WTC11 (cell line): ENCODE measurements at regions not wholly inside any gene's neighbourhood (a gene's known extent, or its start where the extent isn't known, plus 50 kb on each side); places are given as distances from the start of the nearest gene placed in this dataset.

Source experiments
- ATAC-seq: fragments of 200-7000 bp; cut with Tn5 transposase; 2 replicates; pipeline ENCODE4 v1.10.0; 2021; ENCODE audit warnings: mild to moderate bottlenecking, moderate library complexity
- CTCF ChIA-PET: fragments of 300-600 bp; sonication (Branson Sonifier 250); formaldehyde crosslinking; loops from one replicate; lab custom pipeline; 2021; ENCODE audit warnings: antibody characterized with exemption; lab: Charles Lee
- POLR2A ChIA-PET: fragments of 350-600 bp; sonication (Branson Sonifier 250); formaldehyde crosslinking; loops from one replicate; lab custom pipeline; 2021; ENCODE audit warnings: antibody characterized with exemption; lab: Charles Lee
- DNase-seq: peaks from one replicate; pipeline ENCODE4 v3.0.0; 2021; ENCODE audit warnings: low spot score
- H3K27ac Mint-ChIP-seq: 2 replicates; pipeline ENCODE4 v1.8.0; 2021; ENCODE audit warnings: mixed read lengths
- H3K27me3 Mint-ChIP-seq: 2 replicates; pipeline ENCODE4 v1.8.0; 2021; ENCODE audit warnings: low read depth, mild to moderate bottlenecking, moderate library complexity, mixed read lengths
- H3K36me3 Mint-ChIP-seq: 2 replicates; pipeline ENCODE4 v1.8.0; 2021; ENCODE audit warnings: mixed read lengths
- H3K4me1 Mint-ChIP-seq: 2 replicates; pipeline ENCODE4 v1.8.0; 2022; ENCODE audit warnings: mixed read lengths
- H3K4me3 Mint-ChIP-seq: 2 replicates; pipeline ENCODE4 v1.8.0; 2021; ENCODE audit warnings: mild to moderate bottlenecking, moderate library complexity, mixed read lengths
- H3K9me3 Mint-ChIP-seq: 2 replicates; pipeline ENCODE4 v1.8.0; 2021; ENCODE audit warnings: mixed read lengths
- AFF4 ChIP-seq: sonication (generic); formaldehyde crosslinking; IDR thresholded peaks from 2 replicates; pipeline ENCODE4 v1.8.1; 2023; ENCODE audit warnings: mild to moderate bottlenecking, missing genetic modification reagents, borderline replicate concordance
- CREB1 ChIP-seq: sonication (generic); formaldehyde crosslinking; IDR thresholded peaks from 2 replicates; pipeline ENCODE4 v1.8.0; 2023; ENCODE audit warnings: mild to moderate bottlenecking, missing genetic modification reagents
- CREM ChIP-seq: sonication (generic); formaldehyde crosslinking; IDR thresholded peaks from 2 replicates; pipeline ENCODE4 v1.8.1; 2022; ENCODE audit warnings: mild to moderate bottlenecking, missing genetic modification reagents, moderate library complexity
- ELF4 ChIP-seq: sonication (generic); formaldehyde crosslinking; IDR thresholded peaks from 2 replicates; pipeline ENCODE4 v1.8.1; 2022; ENCODE audit warnings: low read depth, mild to moderate bottlenecking, moderate library complexity, missing genetic modification reagents
- ESRRA ChIP-seq: sonication (generic); formaldehyde crosslinking; IDR thresholded peaks from 2 replicates; pipeline ENCODE4 v1.8.1; 2022; ENCODE audit warnings: mild to moderate bottlenecking, missing genetic modification reagents, borderline replicate concordance
- GRHL2 ChIP-seq: fragments of 250-450 bp; sonication (Bioruptor Pico); IDR thresholded peaks from 2 replicates; pipeline ENCODE4 v1.8.0; 2022; ENCODE audit warnings: mild to moderate bottlenecking, moderate library complexity; ENCODE audit not compliant: insufficient replicate concordance, severe bottlenecking
- IRF2 ChIP-seq: sonication (generic); formaldehyde crosslinking; IDR thresholded peaks from 2 replicates; pipeline ENCODE4 v1.8.0; 2022; ENCODE audit warnings: low read depth, missing genetic modification reagents, borderline replicate concordance
- NFE2L1 ChIP-seq: sonication (generic); formaldehyde crosslinking; IDR thresholded peaks from 2 replicates; pipeline ENCODE4 v1.8.1; 2023; ENCODE audit warnings: missing genetic modification reagents
- NFYB ChIP-seq: sonication (generic); formaldehyde crosslinking; conservative IDR thresholded peaks from 2 replicates; pipeline ENCODE4 v1.8.0; 2022; ENCODE audit warnings: low read depth, missing genetic modification reagents
- NR1H2 ChIP-seq: sonication (generic); formaldehyde crosslinking; IDR thresholded peaks from 2 replicates; pipeline ENCODE4 v1.9.0; 2021; ENCODE audit warnings: mild to moderate bottlenecking, moderate library complexity, missing genetic modification reagents
- RELA ChIP-seq: sonication (generic); formaldehyde crosslinking; IDR thresholded peaks from 2 replicates; pipeline ENCODE4 v1.8.1; 2022; ENCODE audit warnings: missing genetic modification reagents, mild to moderate bottlenecking, borderline replicate concordance
- SMAD4 ChIP-seq: sonication (generic); formaldehyde crosslinking; IDR thresholded peaks from 2 replicates; pipeline ENCODE4 v1.8.0; 2022; ENCODE audit warnings: mild to moderate bottlenecking, missing genetic modification reagents
- SOX15 ChIP-seq: fragments of 250-450 bp; sonication (Bioruptor Pico); IDR thresholded peaks from 2 replicates; pipeline ENCODE4 v1.9.0; 2021; ENCODE audit warnings: mild to moderate bottlenecking
- ZNF263 ChIP-seq: sonication (generic); formaldehyde crosslinking; IDR thresholded peaks from 2 replicates; pipeline ENCODE4 v1.8.1; 2022; ENCODE audit warnings: low read depth, mild to moderate bottlenecking, moderate library complexity, missing genetic modification reagents
- TF ChIP-seq, protein P1 (sequence below): fragments of 250-450 bp; sonication (Bioruptor Pico); IDR thresholded peaks from 2 replicates; pipeline ENCODE4 v2.1.2; 2022; ENCODE audit warnings: mild to moderate bottlenecking, moderate library complexity
- TF ChIP-seq, protein P2 (sequence below): sonication (generic); formaldehyde crosslinking; conservative IDR thresholded peaks from 2 replicates; pipeline ENCODE4 v1.8.1; 2022; ENCODE audit warnings: mild to moderate bottlenecking, missing genetic modification reagents
- TF ChIP-seq, protein P3 (sequence below): sonication (generic); formaldehyde crosslinking; IDR thresholded peaks from 2 replicates; pipeline ENCODE4 v1.8.0; 2022; ENCODE audit warnings: mild to moderate bottlenecking, missing genetic modification reagents
- TF ChIP-seq, protein P4 (sequence below): sonication (generic); formaldehyde crosslinking; IDR thresholded peaks from 2 replicates; pipeline ENCODE4 v1.8.0; 2023; ENCODE audit warnings: missing genetic modification reagents
- TF ChIP-seq, protein P5 (sequence below): fragments of 250-450 bp; sonication (Bioruptor Pico); conservative IDR thresholded peaks from 2 replicates; pipeline ENCODE4 v1.9.0; 2021; ENCODE audit warnings: mild to moderate bottlenecking
- TF ChIP-seq, protein P6 (sequence below): sonication (generic); formaldehyde crosslinking; IDR thresholded peaks from 2 replicates; pipeline ENCODE4 v1.8.1; 2022; ENCODE audit warnings: low read depth, mild to moderate bottlenecking, moderate library complexity, missing genetic modification reagents, borderline replicate concordance

- peaks cover 8% of the 10 kb centered on the region for H3K4me1 Mint-ChIP-seq
- ATAC-seq: no peak
- ChIA-PET POLR2A (no interaction called here), CTCF (interaction anchor here (0.9 to 12.1 kb wide), 2 partner anchors 125 to 181 kb away, joined by 3 to 143 read pairs; no protein-coding TSS in a partner anchor)
- no peaks in the 10 kb centered on the region; the same call in 1 of the 2 replicates for H3K27me3 Mint-ChIP-seq
- no peak overlapping the region for H3K27ac Mint-ChIP-seq
- TF ChIP-seq RELA (CRISPR knock-in tag) (no peak), NR1H2 (CRISPR knock-in tag) (no peak), CREM (CRISPR knock-in tag) (no peak), ELF4 (CRISPR knock-in tag) (no peak), SMAD4 (no peak), SOX15 (CRISPR knock-in tag) (no peak), ZNF263 (no peak), GRHL2 (CRISPR knock-in tag) (no peak), CREB1 (CRISPR knock-in tag) (no peak)
- TF ChIP-seq, protein P1, sequence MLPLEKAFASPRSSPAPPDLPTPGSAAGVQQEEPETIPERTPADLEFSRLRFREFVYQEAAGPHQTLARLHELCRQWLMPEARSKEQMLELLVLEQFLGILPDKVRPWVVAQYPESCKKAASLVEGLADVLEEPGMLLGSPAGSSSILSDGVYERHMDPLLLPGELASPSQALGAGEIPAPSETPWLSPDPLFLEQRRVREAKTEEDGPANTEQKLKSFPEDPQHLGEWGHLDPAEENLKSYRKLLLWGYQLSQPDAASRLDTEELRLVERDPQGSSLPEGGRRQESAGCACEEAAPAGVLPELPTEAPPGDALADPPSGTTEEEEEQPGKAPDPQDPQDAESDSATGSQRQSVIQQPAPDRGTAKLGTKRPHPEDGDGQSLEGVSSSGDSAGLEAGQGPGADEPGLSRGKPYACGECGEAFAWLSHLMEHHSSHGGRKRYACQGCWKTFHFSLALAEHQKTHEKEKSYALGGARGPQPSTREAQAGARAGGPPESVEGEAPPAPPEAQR (CRISPR knock-in tag): no peak
- TF ChIP-seq, protein P2, sequence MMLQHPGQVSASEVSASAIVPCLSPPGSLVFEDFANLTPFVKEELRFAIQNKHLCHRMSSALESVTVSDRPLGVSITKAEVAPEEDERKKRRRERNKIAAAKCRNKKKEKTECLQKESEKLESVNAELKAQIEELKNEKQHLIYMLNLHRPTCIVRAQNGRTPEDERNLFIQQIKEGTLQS (CRISPR knock-in tag): no peak
- TF ChIP-seq, protein P3, sequence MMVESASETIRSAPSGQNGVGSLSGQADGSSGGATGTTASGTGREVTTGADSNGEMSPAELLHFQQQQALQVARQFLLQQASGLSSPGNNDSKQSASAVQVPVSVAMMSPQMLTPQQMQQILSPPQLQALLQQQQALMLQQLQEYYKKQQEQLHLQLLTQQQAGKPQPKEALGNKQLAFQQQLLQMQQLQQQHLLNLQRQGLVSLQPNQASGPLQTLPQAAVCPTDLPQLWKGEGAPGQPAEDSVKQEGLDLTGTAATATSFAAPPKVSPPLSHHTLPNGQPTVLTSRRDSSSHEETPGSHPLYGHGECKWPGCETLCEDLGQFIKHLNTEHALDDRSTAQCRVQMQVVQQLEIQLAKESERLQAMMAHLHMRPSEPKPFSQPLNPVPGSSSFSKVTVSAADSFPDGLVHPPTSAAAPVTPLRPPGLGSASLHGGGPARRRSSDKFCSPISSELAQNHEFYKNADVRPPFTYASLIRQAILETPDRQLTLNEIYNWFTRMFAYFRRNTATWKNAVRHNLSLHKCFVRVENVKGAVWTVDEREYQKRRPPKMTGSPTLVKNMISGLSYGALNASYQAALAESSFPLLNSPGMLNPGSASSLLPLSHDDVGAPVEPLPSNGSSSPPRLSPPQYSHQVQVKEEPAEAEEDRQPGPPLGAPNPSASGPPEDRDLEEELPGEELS: no peak
- no peaks in the 10 kb centered on the region for H3K9me3 Mint-ChIP-seq
- no peaks in the 10 kb centered on the region for H3K36me3 Mint-ChIP-seq
- no peak for DNase-seq
- no peak overlapping the region for H3K4me3 Mint-ChIP-seq
Observed at GRCh38 chr7:25384788-25385505, 156.7 kb upstream of the NPVF start.

DNA sequence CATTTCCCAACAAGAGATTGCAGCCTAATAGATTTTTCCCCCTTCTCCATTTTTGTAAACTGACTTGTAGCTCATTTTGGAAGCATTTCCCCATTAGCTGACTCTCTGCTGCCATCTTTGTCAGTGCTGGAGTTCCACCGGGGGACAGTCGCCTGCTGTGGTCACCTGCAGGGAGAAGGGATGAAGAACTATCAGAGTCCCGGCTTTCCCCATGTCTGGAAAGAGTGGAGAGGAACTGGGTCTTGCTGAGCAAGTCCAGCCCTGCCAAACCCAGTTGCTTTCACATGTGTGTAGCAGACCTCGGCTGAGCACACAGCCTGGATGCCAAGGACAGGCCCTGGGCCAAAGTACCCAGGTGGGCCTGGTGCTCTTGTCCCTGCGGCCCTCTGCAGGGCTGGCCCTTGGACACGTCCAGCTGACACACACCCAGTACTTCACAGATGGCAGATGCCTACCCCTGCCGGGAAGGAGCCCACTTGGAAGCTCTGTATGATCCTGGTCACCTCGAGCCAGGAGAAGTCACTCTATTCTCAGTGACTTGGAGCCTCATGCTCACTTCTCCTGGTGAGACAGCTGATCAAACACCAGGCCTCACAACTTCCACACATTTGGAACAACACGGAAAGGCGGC, 157.3 kb upstream of the NPVF start:
- Mint-ChIP-seq H3K4me3 (no peak overlapping the region), H3K9me3 (no peaks in the 10 kb centered on the region), H3K4me1 (peaks cover 8% of the 10 kb centered on the region), H3K27ac (no peak overlapping the region), H3K36me3 (no peaks in the 10 kb centered on the region), H3K27me3 (no peaks in the 10 kb centered on the region; the same call in 1 of the 2 replicates)
- no peak for ATAC-seq
- ChIA-PET CTCF (interaction anchor here (0.9 to 12.1 kb wide), 3 partner anchors 126 to 180 kb away, joined by 3 to 143 read pairs (median 3); no protein-coding TSS in a partner anchor), POLR2A (interaction anchor here (0.6 kb wide), 1 partner anchor 1701 kb away, joined by 4 read pairs; no protein-coding TSS in a partner anchor)
- DNase-seq: no peak
- TF ChIP-seq, protein P4, sequence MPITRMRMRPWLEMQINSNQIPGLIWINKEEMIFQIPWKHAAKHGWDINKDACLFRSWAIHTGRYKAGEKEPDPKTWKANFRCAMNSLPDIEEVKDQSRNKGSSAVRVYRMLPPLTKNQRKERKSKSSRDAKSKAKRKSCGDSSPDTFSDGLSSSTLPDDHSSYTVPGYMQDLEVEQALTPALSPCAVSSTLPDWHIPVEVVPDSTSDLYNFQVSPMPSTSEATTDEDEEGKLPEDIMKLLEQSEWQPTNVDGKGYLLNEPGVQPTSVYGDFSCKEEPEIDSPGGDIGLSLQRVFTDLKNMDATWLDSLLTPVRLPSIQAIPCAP (CRISPR knock-in tag): no peak
- TF ChIP-seq, protein P5, sequence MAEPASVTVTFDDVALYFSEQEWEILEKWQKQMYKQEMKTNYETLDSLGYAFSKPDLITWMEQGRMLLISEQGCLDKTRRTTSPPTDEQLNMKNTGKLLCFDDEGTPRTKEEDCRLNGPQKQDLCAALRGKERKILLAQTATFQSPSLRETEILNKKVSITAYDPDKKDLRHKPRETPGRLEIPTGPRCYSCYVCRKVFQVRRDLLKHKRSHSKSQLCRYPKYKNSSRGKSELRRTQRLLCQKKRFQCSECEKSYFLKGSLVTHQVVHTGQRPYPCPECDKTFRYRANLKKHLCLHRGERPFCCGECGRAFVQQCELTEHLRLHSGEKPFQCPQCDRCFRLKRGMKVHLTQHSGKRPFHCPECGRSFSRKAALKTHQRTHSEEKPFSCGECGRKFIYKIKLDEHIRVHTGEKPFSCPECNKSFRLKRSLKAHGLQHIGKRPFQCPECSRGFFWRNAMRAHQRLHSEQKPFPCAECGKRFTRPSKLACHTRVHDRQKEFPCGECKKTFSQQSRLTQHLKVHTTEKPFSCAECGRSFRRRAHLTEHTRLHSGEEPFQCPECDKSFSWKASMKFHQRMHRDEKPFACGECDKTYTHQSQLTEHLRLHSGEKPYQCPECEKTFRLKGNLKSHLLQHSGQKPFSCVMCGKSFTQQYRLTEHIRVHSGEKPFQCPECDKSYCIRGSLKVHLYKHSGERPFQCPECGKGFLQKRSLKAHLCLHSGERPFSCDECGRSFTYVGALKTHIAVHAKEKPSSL (CRISPR knock-in tag): no peak
- TF ChIP-seq ELF4 (CRISPR knock-in tag): no peak
- TF ChIP-seq, protein P6, sequence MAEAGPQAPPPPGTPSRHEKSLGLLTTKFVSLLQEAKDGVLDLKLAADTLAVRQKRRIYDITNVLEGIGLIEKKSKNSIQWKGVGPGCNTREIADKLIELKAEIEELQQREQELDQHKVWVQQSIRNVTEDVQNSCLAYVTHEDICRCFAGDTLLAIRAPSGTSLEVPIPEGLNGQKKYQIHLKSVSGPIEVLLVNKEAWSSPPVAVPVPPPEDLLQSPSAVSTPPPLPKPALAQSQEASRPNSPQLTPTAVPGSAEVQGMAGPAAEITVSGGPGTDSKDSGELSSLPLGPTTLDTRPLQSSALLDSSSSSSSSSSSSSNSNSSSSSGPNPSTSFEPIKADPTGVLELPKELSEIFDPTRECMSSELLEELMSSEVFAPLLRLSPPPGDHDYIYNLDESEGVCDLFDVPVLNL: no peak
- TF ChIP-seq AFF4 (CRISPR knock-in tag): no peak
- no peak for TF ChIP-seq NFE2L1 (CRISPR knock-in tag)
- TF ChIP-seq ESRRA: no peak
- no peak for TF ChIP-seq NFYB (CRISPR knock-in tag)
- TF ChIP-seq IRF2 (CRISPR knock-in tag): no peak
